ENCODE measurements at regions not wholly inside any gene's neighbourhood (a gene's known extent, or its start where the extent isn't known, plus 50 kb on each side); places are given as distances from the start of the nearest gene placed in this dataset.
"Not testable (repeated sequence)": the region's sequence is repeated elsewhere in the genome, so short reads cannot be mapped to it uniquely, and the experiment has no call there.

DNA sequence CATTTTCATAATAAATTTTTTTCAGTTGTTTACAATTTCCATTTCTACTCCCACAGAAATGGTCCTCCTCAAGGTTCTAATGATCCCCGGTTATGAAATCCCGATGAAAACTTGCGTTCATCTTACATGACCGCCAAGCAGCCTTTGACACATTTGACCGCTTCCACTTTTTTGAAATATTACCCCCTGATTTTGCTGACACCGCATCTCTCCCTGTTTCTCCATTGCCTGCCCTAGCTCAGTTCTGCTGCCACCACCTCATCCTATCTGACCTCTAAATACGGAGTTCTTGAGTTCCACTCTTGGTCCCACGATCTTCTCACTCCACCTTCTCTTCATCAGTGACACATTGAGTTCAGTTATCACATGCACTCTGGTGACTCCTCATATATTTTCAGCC lies 74.1 kb downstream of the SLC35B3 start:
- DNase-seq (ENCODE audit: low read depth in 2 of 2): no peak

DNA sequence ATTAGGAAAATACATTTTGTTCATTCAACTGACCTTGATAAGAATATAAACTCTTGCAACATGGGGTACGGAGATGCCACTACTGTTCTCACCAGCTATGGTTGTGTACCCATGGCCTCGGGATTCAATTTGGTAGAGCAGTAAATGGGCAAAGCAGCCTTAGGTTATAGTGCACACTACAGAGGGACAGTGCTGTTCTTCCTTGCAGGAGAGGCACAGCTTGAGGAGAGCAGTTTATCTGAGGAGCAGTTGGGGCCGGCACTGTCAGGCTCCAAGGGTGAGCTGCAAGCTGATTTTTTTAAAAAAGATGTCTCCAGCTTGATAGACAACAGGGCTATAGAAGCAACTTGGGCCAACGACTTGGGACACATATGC lies 82.4 kb downstream of the SLC35B3 start:
- DNase-seq (ENCODE audit: low read depth in 2 of 2): no peak

DNA sequence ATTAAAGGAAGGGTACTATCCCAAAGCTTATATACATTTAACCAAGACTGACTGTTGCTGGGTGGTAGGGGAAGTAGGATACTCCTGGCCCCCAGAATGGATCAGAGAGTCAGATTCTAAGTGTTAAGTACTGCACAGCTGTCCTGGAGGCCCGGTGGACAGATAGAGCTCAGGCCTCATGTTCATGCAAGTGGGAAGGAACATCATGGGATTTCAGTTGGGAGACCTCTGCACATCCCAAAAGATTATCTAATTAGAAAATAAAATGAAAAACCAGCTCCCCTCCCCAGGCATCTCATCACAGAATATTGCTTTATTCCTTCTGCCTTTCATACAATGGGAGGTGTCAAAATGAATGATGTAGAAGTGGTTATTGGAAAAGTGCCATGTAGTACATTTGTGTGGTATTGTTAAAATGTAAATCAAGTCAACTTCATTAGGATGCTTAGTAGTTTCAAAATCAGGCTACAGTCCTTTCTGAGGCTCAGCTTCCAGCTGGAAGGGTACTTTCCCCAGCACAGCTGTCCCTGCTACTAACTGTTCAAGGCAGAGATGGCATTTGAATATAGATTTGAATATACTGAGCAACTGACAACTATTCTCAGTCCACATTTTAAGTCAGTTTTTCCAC lies 82.9 kb downstream of the SLC35B3 start:
- DNase-seq (ENCODE audit: low read depth in 2 of 2): no peak

DNA sequence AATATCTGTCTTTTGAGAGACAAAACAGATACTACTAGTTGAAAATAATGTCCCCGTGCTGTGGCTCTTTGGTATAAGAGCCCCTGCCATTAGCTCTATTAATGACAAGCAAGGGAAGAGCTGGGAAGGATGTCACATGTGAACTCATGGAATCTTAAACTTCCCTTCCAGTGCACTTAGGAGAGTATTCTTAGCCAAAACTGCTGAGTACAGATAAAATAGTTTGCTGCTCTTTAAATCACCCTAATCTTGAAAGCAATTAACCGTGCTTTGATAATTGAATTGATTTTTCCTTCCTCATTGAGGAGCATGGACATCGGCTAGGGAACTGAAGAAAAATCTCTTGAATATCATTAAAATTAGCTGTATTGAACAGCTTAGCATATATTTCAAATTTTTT lies 91.7 kb downstream of the SLC35B3 start:
- DNase-seq (ENCODE audit: low read depth in 2 of 2): no peak

DNA sequence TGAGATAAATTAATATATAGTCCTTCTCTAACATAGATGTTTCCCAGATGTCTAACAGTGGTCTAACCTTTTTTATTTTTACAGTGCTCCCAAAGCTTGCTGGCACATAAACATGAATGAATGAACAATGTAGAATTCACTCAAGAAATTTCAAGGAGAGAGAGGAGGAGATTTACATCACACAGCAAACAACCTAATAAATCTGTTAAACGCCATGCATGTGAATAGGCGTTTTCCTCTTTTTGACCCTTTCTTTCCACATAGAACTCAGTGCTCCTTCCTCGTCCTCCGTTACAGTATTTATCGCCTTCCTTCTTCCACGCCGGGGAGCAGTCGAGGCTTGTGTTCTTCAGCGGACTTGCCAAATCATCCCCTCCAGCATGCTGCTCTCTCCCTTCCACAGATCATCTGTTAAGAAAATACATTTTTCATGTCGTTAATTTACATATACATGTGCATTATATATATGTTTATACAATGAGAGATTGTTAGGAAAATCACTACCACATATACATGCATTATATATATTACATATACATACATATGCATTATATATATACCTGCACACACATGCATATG lies 93.0 kb downstream of the SLC35B3 start:
- no peak for DNase-seq (ENCODE audit: low read depth in 2 of 2)

DNA sequence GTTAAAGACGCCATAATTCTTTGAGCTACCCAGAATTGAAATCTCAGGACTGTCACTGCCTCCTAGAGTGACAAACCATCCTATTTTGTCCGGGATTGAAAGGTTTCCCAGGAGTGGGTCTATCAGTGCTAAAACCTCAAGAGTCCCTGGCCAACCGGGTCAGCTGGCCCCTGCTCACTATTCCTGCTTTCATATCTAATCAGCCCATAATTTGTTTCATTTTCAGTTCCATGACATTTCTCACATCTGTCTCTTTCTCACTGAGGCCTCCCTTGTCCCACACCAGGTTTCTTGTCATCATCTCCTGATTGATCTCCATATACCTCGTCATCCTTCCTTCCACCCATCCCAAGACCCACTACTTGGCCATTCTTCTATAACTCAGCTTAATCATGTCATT lies 98.2 kb downstream of the SLC35B3 start:
- DNase-seq (ENCODE audit: low read depth in 2 of 2): no peak

DNA sequence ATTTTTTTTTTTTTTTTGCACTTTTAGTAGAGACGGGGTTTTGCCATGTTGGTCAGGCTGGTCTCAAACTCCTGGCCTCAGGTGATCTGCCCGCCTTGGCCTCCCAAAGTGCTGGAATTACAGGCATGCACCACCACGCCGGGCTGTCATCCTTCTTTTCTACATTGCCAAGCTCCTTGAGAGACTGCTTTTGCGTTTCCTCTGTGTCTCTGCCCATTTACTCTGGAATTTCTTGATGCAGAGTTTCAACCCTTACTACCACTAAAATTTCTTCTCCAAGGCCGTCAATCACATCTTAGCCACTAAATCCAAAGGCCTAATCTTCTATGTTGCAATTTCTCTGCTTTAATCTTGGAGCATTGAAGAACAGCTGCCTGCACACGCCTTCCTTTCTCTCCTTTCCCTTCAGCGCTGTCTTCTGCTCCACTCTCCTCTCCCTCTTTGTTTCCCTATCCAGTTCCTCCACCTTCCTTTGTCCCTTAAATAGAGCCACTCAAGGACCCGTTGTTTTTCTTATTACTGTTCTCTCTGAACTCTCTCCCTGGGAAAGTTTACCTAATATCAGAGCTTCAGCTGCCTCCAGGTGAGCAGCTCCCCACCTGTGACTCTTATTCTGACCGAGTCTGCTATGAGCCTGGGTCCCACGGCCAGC lies 98.8 kb downstream of the SLC35B3 start:
- no peak for DNase-seq (ENCODE audit: low read depth in 2 of 2)

DNA sequence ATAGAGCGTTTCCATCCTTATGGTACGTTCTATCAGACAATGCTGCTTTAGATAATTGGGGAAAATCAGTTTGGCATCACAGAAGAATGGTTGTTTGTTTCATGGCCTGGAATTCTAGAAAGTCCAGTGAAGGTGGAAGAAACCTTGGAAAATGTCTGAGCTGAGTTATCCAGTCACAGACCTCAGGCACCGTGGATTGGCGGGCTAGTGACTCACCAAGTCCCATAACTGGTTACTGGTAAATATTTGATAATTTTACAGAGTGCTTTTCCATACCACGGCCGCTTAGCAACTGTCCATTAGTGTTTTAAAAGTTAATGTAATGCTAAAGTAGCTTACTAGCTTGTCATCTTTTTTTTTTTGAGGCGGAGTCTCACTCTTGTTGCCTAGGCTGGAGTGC lies 99.4 kb downstream of the SLC35B3 start:
- no peak for DNase-seq (ENCODE audit: low read depth in 2 of 2)

DNA sequence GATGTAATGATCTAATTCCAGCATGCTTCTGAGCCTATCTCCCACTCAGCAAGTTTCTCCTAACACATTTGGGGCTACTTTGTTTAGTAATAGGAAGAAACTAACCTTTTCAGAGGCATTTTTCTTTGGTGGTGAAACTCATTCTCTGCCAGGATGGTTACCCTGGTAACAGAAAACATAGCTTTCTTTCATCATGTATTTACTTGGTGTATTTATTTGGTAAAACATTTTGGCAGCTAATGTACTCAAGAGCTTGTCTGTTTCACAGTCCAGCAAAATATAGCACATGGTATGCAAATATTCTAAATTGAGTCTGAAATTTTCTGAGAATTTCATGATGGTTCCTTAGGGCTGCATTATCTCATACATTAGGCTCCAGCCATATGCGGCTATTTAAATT lies 100.0 kb downstream of the SLC35B3 start:
- no peak for DNase-seq (ENCODE audit: low read depth in 2 of 2)

DNA sequence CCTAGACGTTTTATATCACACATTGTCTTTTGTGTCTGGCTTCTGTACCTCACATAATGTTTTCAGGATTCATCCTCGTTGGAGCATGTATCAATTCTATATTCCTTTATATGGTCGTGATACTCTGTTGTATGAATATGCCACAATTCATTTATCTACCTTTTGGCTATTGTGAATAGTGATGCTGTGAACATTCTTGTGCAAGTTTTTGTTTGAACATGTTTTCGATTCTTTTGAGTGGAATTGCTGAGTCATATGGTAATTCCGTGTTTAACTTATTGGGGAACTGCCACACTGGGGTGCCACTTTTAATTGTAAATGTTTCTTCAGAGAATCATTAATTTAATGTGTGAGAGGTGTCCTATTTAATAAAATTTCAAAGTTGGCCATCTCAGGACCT lies 101.2 kb downstream of the SLC35B3 start:
- DNase-seq (ENCODE audit: low read depth in 2 of 2): no peak

DNA sequence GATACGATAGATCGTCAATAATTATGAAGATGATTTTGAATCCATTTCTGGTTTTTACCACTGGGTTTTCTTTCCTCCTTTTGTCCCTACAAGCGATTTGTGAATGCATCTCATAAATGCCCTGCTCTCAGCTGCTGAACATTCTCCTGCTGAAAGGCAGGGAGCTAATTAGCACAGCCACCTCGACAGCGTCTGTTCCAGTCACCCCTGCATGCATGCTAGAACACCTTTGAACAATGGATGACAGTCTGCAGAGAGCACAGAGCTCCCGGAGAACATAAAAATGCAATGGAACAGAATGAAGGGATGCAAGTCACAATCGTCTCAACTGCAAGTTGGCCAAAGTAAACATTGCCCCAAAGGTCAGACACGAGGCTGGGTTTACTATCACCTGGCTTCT lies 105.8 kb downstream of the SLC35B3 start:
- no peak for DNase-seq (ENCODE audit: low read depth in 2 of 2)

DNA sequence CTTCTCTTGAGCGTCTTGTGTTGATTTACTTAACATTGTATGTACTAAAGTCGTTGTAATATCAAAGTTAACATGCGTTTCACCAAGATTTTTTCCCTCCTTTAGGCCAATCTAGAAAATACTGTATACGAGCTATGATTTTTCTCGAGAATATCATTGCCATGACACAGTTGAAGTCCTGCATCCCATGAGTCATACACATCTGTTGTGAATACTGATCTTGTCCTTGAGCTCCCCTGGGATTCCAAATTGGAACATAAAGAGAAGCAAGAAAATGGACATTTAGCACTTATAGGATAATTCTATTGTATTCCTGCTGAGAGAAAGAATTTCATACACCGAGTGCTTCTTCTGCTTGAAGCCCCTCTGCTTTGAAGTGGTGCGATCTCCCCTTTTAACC lies 109.6 kb downstream of the SLC35B3 start:
- no peak for DNase-seq (ENCODE audit: low read depth in 2 of 2)

DNA sequence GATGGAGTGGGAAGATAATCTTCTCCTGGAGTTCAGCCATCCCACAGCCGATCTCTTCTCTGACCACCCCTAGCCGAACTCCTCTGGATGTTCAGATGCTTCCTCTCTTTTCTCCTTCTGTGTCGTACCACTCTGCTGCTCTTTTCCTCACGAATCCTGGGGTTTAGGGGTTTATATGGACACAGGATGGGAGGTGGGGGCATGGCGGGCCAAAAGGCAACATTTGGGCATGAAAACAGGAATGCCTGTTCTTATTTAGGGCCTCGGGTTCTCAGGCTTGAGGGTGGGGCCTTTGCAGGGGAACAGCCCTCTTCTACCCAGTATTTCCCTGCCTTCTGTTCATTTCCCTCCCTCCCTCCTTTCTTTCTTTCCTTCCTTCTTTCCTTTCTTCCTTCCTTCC lies 112.7 kb downstream of the SLC35B3 start:
- DNase-seq (ENCODE audit: low read depth in 2 of 2): no peak

DNA sequence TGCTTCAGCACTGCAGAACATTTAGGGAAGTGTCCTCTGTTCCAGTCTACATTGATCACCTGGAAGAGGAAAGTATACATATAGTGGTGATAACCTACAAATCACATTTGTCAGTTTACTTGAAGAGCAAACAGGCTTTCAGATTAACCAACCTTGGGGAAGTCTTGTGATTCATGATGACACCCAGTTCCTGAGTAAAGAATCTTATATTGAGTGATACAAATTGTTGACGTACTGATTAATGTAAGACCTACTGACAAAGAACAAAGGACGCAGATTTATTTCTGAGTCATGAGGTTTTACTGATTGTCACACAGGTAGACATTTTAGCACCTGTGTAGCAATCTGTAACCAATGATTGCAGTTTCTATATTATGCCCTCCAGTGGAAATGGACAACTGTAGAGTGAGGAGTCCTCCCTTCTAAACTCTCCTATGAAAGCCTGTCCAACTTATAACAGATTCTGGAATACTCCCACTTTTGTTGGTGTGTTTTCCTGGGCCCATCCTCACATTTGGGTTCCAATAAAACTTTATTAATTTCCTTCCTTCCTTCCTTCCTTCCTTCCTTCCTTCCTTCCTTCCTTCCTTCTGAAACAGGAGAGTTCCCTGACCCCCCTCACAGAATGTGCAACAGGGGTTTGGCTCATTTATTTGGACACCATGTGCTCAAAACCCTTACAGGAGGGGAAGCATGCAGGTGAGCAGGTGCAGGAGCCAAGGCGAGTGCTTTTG lies 113.5 kb downstream of the SLC35B3 start:
- DNase-seq (ENCODE audit: low read depth in 2 of 2): no peak

DNA sequence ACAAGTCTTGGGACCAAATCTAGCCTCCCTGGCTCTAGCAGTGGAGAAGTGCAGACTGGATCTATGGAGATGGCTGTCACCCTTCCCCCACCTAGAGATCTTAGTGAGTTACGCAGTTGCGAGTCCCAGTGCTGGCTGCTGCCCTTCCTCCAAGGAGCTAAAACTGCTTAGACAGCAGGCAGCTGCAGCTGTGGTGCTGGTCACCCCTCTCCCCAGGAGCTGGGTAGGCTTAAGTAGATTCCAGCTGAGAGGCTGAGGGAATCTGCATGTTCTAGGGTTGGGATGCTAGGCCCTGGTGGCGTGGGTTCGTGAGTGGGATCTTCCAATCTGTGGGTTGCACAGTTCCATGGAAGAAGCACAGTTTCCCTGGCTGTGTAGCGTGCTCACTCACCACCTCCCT lies 120.2 kb downstream of the SLC35B3 start:
- DNase-seq (ENCODE audit: low read depth in 2 of 2): no peak

DNA sequence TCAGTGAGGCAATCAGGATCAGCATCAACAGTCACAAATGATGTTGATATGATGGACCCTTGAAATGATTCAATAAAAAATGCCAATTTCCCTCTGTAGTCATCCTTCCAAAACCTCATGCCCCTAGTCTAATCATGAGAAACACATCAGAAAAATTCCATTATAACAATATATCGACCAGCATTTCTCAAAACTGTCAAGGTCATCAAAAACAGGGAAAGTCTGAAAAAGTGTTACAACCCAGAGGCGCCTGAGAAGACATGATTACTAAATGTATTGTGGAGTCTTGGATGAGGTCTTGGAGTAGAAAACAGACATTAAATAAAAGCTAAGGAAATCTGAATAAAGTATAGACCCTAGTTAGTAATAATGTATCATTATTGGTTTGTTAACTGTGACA lies 133.8 kb downstream of the SLC35B3 start:
- no peak for DNase-seq (ENCODE audit: low read depth in 2 of 2)

DNA sequence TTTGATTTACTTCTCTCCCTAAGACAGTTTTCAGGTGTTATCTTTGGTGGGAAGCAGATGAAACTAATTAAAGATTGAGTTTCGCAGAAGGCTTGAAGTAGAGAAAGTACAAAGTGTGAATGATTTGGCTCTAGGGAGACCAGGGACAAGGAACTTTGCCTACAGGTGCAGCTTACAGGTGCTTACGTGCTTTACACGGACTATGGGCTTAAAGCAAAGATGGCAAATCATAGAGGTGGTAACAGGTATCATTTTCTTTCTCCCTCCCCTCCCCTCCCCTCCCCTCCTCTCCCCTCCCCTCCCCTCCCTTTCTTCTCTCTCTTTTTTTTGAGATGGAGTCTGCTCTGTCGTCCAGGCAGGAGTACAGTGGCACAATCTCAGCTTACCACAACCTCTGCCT lies 136.3 kb downstream of the SLC35B3 start:
- DNase-seq (ENCODE audit: low read depth in 2 of 2): no peak

DNA sequence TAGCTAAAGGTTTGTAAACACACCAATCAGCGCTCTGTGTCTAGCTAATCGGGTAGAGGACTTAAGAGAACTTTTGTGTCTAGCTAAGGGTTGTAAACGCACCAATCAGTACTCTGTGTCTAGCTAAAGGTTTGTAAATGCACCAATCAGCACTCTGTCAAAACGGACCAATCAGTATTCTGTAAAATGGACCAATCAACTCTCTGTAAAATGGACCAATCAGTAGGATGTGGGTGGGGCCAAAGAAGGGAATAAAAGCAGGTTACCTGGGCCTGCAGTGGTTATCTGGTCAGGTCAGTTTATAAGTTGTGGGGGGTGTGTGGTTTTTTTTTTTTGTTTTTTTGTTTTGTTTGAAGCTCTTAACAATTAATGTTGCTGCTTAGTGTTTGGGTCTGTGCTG lies 152.4 kb downstream of the SLC35B3 start:
- DNase-seq (ENCODE audit: low read depth in 2 of 2): not testable (repeated sequence)

DNA sequence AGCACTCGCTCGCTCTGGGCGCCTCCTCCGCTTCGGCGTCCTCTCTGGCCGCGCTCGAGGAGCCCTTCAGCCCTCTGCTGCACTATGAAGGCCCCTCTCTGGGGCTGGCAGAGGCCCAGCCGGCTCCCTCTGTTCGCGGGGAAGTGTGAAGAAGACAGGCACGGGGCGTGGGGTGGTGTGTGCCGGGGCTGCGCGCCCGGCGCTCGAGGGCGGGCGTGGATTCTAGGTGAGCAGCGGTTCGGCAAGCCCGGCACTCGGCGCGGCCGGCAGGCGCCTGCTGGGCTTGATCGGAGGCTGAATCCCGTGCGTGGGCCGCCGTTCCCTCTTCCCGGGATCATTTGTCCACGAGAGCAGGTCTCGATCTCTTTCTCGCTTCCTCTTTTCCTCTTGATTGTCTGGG lies 153.0 kb downstream of the SLC35B3 start:
- no peak for DNase-seq (ENCODE audit: low read depth in 2 of 2)

DNA sequence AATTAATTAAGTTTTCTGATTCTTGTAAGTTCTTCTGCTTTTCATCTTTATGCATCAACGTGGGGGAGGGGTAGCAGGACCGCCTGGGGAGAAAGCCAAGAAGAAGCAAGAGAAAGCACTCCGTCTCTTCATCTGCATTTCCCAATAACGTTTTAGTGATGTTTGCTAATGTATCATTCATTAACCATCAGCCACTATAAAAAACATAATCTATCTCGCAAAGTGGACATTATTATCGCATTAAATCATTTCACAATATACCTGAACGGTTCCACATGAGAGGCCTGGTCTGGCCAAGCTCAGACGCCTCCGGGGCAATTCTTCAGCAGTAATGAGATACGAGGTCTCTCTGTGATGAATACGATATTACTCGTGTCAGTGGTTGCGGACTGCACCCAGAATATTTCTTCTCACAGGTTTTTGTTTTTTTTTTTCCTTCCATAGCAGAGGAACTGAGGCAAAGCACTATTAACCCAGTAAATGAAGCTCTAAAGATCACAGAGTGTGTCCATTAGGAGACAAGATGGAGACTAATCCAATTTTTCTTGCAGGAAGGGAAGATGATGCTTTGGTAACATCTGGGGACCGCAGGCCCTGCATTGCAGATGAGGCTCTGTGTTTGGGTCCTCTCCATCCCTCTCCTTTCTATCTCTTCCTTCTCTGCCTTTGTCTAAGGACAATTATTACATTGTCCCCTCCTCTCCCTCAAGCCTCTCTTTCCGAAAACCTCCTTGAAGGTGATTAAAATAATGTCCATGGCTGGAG lies 156.1 kb downstream of the SLC35B3 start:
- no peak for DNase-seq (ENCODE audit: low read depth in 2 of 2)

DNA sequence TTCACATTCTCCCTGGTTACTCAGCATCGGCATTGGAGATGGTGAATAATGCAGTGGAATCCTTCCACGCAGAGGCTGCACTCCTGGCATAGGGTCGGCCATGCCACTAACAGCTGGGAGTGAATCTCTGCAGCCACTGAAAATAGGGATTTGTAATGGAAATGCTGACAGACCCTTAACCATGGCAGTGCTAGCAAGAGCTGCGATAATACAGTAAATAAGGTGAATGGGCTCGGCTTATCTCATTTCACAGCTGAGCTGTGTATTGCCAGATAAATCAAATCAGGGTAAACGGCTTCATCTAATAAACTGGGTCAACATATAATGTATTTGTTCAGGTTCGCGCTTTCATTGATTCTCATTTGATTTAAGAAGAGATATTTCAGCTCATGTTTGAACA lies 156.8 kb downstream of the SLC35B3 start:
- DNase-seq (ENCODE audit: low read depth in 2 of 2): no peak

DNA sequence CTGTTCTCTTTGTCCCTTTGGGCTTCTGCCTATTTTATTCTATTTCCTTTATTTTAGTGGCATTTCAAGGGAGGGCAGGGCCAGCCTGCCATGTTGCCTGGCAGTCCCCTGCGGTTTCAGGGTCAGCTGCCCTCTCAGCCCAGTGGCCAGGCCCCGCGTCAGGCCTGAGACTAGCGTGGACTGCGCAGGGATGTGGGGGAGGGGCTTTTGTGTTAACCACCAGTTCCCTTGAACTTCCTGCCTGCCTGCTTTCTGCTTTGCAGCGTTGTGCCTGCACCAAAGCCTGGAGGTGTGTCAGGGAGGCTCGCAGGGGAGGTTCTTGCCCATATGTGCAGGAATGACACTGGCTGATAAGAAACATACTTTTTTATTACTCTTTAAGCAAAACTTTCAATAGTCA lies 157.6 kb downstream of the SLC35B3 start:
- no peak for DNase-seq (ENCODE audit: low read depth in 2 of 2)

Measured in stimulated activated CD4-positive, alpha-beta T cell treated with anti-CD3 and anti-CD28 coated beads, Interleukin-1b, Interleukin-23, amount 100 ng/mL, for 1 hour (primary cell).